NCI-H2107 treated with DMSO at 0.1 percent for 48 hours (cell line): ENCODE measurements at regions not wholly inside any gene's neighbourhood (a gene's known extent, or its start where the extent isn't known, plus 50 kb on each side); places are given as distances from the start of the nearest gene placed in this dataset.

Experiments used
- DNase-seq: peaks from one replicate; lab custom pipeline; 2025; ENCODE audit not compliant: unreplicated experiment; lab: John Stamatoyannopoulos, UW

- peak; percentile 3 for DNase-seq
Observed at GRCh38 chr12:131608740-131609690, 101.9 kb upstream of the SFSWAP start.

GRCh38 chr12:131609762-131610161 is 101.1 kb upstream of the SFSWAP start:
- DNase-seq, result no peak

- no peak for DNase-seq
Observed at GRCh38 chr12:131610181-131610580, 100.7 kb upstream of the SFSWAP start.

- no peak for DNase-seq
Observed at GRCh38 chr12:131610891-131611290, 100.0 kb upstream of the SFSWAP start.

GRCh38 chr12:131611416-131612091 is 99.3 kb upstream of the SFSWAP start:
- DNase-seq, result no peak

- no peak for DNase-seq
Observed at GRCh38 chr12:131612092-131612755, 98.7 kb upstream of the SFSWAP start.

GRCh38 chr12:131613186-131613585 is 97.7 kb upstream of the SFSWAP start:
- no peak for DNase-seq

- DNase-seq, result no peak
Observed at GRCh38 chr12:131613678-131614077, 97.2 kb upstream of the SFSWAP start.

GRCh38 chr12:131615326-131616042 is 95.4 kb upstream of the SFSWAP start:
- no peak for DNase-seq

- DNase-seq, result no peak
Observed at GRCh38 chr12:131616043-131616700, 94.7 kb upstream of the SFSWAP start.

GRCh38 chr12:131616738-131617137 is 94.2 kb upstream of the SFSWAP start:
- no peak for DNase-seq

- DNase-seq, result no peak
Observed at GRCh38 chr12:131617179-131617578, 93.7 kb upstream of the SFSWAP start.

- DNase-seq, result no peak
Observed at GRCh38 chr12:131617596-131618302, 93.1 kb upstream of the SFSWAP start.

GRCh38 chr12:131618303-131618658 is 92.6 kb upstream of the SFSWAP start:
- no peak for DNase-seq

GRCh38 chr12:131618701-131619100 is 92.2 kb upstream of the SFSWAP start:
- DNase-seq, result no peak

- no peak for DNase-seq
Observed at GRCh38 chr12:131619106-131619642, 91.7 kb upstream of the SFSWAP start.

GRCh38 chr12:131619736-131620506 is 91.0 kb upstream of the SFSWAP start:
- no peak for DNase-seq

- no peak for DNase-seq
Observed at GRCh38 chr12:131620520-131620919, 90.4 kb upstream of the SFSWAP start.
